ENCODE measurements at regions not wholly inside any gene's neighbourhood (a gene's known extent, or its start where the extent isn't known, plus 50 kb on each side); places are given as distances from the start of the nearest gene placed in this dataset.

GRCh38 chr6:132936646-132937045 is 122.3 kb downstream of the RPS12 start:
- no peak for DNase-seq (ENCODE audit: low read depth in 2 of 2)

- DNase-seq (ENCODE audit: low read depth in 2 of 2), result no peak
Measured at GRCh38 chr6:132937466-132937906, 123.1 kb downstream of the RPS12 start.

GRCh38 chr6:132948889-132949288 is 134.5 kb downstream of the RPS12 start:
- no peak for DNase-seq (ENCODE audit: low read depth in 2 of 2)

GRCh38 chr6:132950566-132950965 is 136.2 kb downstream of the RPS12 start:
- no peak for DNase-seq (ENCODE audit: low read depth in 2 of 2)

GRCh38 chr6:132952031-132952867 is 137.9 kb downstream of the RPS12 start:
- no peak for DNase-seq (ENCODE audit: low read depth in 2 of 2)

GRCh38 chr6:132952986-132953385 is 138.6 kb downstream of the RPS12 start:
- DNase-seq (ENCODE audit: low read depth in 2 of 2), result no peak

GRCh38 chr6:132954222-132954621 is 139.9 kb downstream of the RPS12 start:
- DNase-seq (ENCODE audit: low read depth in 2 of 2), result no peak

- DNase-seq (ENCODE audit: low read depth in 2 of 2), result no peak
Measured at GRCh38 chr6:132954936-132955335, 140.6 kb downstream of the RPS12 start.

- no peak for DNase-seq (ENCODE audit: low read depth in 2 of 2)
Measured at GRCh38 chr6:132959639-132960326, 145.4 kb downstream of the RPS12 start.

GRCh38 chr6:132960720-132961119 is 146.4 kb downstream of the RPS12 start:
- no peak for DNase-seq (ENCODE audit: low read depth in 2 of 2)

GRCh38 chr6:132961122-132961521 is 146.8 kb downstream of the RPS12 start:
- no peak for DNase-seq (ENCODE audit: low read depth in 2 of 2)

- DNase-seq (ENCODE audit: low read depth in 2 of 2), result no peak
Measured at GRCh38 chr6:132961610-132962009, 147.2 kb downstream of the RPS12 start.

- DNase-seq (ENCODE audit: low read depth in 2 of 2), result peak; percentile 1 to 30
Measured at GRCh38 chr6:132962936-132963868, 148.8 kb downstream of the RPS12 start.

GRCh38 chr6:132964101-132964867 is 149.9 kb downstream of the RPS12 start:
- DNase-seq (ENCODE audit: low read depth in 2 of 2), result no peak

GRCh38 chr6:132964868-132965382 is 150.6 kb downstream of the RPS12 start:
- DNase-seq (ENCODE audit: low read depth in 2 of 2), result no peak

- no peak for DNase-seq (ENCODE audit: low read depth in 2 of 2)
Measured at GRCh38 chr6:132967871-132968270, 153.5 kb downstream of the RPS12 start.

GRCh38 chr6:132968419-132968950 is 154.1 kb downstream of the RPS12 start:
- DNase-seq (ENCODE audit: low read depth in 2 of 2), result no peak

GRCh38 chr6:132969196-132969595 is 154.8 kb downstream of the RPS12 start:
- DNase-seq (ENCODE audit: low read depth in 2 of 2), result no peak

GRCh38 chr6:132971676-132972075 is 157.3 kb downstream of the RPS12 start:
- DNase-seq (ENCODE audit: low read depth in 2 of 2), result no peak

GRCh38 chr6:132972254-132972653 is 157.9 kb downstream of the RPS12 start:
- DNase-seq (ENCODE audit: low read depth in 2 of 2), result no peak

GRCh38 chr6:132972971-132973370 is 158.6 kb downstream of the RPS12 start:
- DNase-seq (ENCODE audit: low read depth in 2 of 2), result no peak

Data from stimulated activated CD8-positive, alpha-beta memory T cell treated with anti-CD3 and anti-CD28 coated beads, Interleukin-2, amount 100 ng/mL, for 1 hour (primary cell).